GM12874 (cell line): ENCODE measurements at regions not wholly inside any gene's neighbourhood (a gene's known extent, or its start where the extent isn't known, plus 50 kb on each side); places are given as distances from the start of the nearest gene placed in this dataset.

Experiments
- CTCF ChIP-seq: IDR thresholded peaks from 2 replicates; pipeline ENCODE4 v1.5.1; 2011; ENCODE audit warnings: low read depth, mild to moderate bottlenecking, control low read depth, low read length, moderate library complexity; ENCODE audit not compliant: insufficient read depth

- no peak for TF ChIP-seq CTCF
These were observed 156.2 kb downstream of the IRX1 start for GRCh38 chr5:3751846-3752245.

GRCh38 chr5:3778000-3778550, 182.4 kb downstream of the IRX1 start:
- TF ChIP-seq CTCF = no peak

GRCh38 chr5:3778945-3779344, 183.3 kb downstream of the IRX1 start:
- no peak for TF ChIP-seq CTCF

GRCh38 chr5:3780278-3780677, 184.6 kb downstream of the IRX1 start:
- TF ChIP-seq CTCF = no peak

- TF ChIP-seq CTCF = no peak
These were observed 185.3 kb downstream of the IRX1 start for GRCh38 chr5:3780907-3781306.

- TF ChIP-seq CTCF = no peak
These were observed 189.2 kb downstream of the IRX1 start for GRCh38 chr5:3784854-3785253.

GRCh38 chr5:3786165-3786564, 190.5 kb downstream of the IRX1 start:
- no peak for TF ChIP-seq CTCF

- TF ChIP-seq CTCF = no peak
These were observed 191.3 kb downstream of the IRX1 start for GRCh38 chr5:3786891-3787430.
